Central memory CD8-positive, alpha-beta T cell (primary cell): ENCODE measurements at regions not wholly inside any gene's neighbourhood (a gene's known extent, or its start where the extent isn't known, plus 50 kb on each side); places are given as distances from the start of the nearest gene placed in this dataset.

Source experiments
- ATAC-seq: fragments of 150-1000 bp; cut with Tn5 transposase; replicated peaks from 2 replicates; pipeline ENCODE4 v1.10.0; 2022; ENCODE audit warnings: mild to moderate bottlenecking, moderate FRiP score, moderate number of reproducible peaks; ENCODE audit not compliant: poor library complexity, severe bottlenecking; ENCODE audit errors: extremely low read depth
- DNase-seq, 2 donors: peaks; one replicate each; pipeline ENCODE4 v3.0.0; 2021; ENCODE audit warnings: low spot score in 2 of 2
- H3K27ac Mint-ChIP-seq: one replicate; pipeline ENCODE4 v1.8.0; 2022; ENCODE audit warnings: low read depth, mild to moderate bottlenecking, moderate library complexity, mixed read lengths
- H3K27me3 Mint-ChIP-seq: one replicate; pipeline ENCODE4 v1.8.0; 2022; ENCODE audit warnings: mixed read lengths
- H3K36me3 Mint-ChIP-seq: one replicate; pipeline ENCODE4 v1.8.0; 2022; ENCODE audit warnings: mild to moderate bottlenecking, moderate library complexity, mixed read lengths; ENCODE audit not compliant: insufficient read depth
- H3K4me1 Mint-ChIP-seq: one replicate; pipeline ENCODE4 v1.8.0; 2022; ENCODE audit warnings: mixed read lengths
- H3K4me3 Mint-ChIP-seq: one replicate; pipeline ENCODE4 v1.8.0; 2022; ENCODE audit warnings: mild to moderate bottlenecking, moderate library complexity, mixed read lengths
- H3K9me3 Mint-ChIP-seq: one replicate; pipeline ENCODE4 v1.8.0; 2022; ENCODE audit warnings: mixed read lengths

DNA sequence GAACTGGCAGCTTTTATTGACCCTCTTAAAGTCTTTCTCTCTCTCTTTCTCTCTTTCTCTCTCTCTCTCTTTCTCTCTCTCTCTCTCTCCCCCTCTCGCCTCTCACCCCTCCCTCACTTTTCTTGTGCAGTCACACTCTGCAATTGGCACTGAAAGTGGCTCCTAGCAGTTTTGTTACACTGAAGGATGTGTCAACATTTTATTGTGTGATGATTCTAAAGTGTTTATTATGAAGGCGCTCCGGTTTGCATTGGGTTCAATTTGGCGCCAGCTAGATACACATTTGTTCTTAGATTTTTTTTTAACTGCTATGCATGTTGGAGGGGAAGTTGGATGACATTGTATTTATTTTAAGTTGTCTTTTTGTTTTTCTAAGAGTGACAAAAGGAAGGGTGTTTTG, 64.0 kb upstream of the CHRM3 start:
- DNase-seq (no peak), ATAC-seq (no peak)
- Mint-ChIP-seq H3K9me3 (peaks cover 6% of the 10 kb centered on the region), H3K27ac (no peak overlapping the region), H3K4me3 (no peak overlapping the region), H3K36me3 (no peaks in the 10 kb centered on the region), H3K27me3 (no peaks in the 10 kb centered on the region), H3K4me1 (no peaks in the 10 kb centered on the region)

GRCh38 chr1:239321877-239322276, 64.5 kb upstream of the CHRM3 start:
- H3K27ac Mint-ChIP-seq = no peak overlapping the region
- DNase-seq (no peak), ATAC-seq (no peak)
- H3K27me3 Mint-ChIP-seq = no peaks in the 10 kb centered on the region
- H3K4me3 Mint-ChIP-seq = no peak overlapping the region
- peaks cover 6% of the 10 kb centered on the region for H3K9me3 Mint-ChIP-seq
- H3K4me1 Mint-ChIP-seq = no peaks in the 10 kb centered on the region
- no peaks in the 10 kb centered on the region for H3K36me3 Mint-ChIP-seq

GRCh38 chr1:239317948-239318347, 68.4 kb upstream of the CHRM3 start:
- Mint-ChIP-seq H3K9me3 (peaks cover 6% of the 10 kb centered on the region), H3K36me3 (no peaks in the 10 kb centered on the region), H3K4me1 (no peaks in the 10 kb centered on the region), H3K27me3 (no peaks in the 10 kb centered on the region), H3K4me3 (no peak overlapping the region), H3K27ac (no peak overlapping the region)
- ATAC-seq = no peak
- no peak for DNase-seq

- Mint-ChIP-seq H3K9me3 (peaks cover 6% of the 10 kb centered on the region), H3K4me1 (no peaks in the 10 kb centered on the region), H3K36me3 (no peaks in the 10 kb centered on the region), H3K27ac (no peak overlapping the region), H3K27me3 (no peaks in the 10 kb centered on the region), H3K4me3 (no peak overlapping the region)
- DNase-seq = no peak
- no peak for ATAC-seq
Observed at GRCh38 chr1:239315631-239316217, 70.6 kb upstream of the CHRM3 start.

GRCh38 chr1:239311331-239311730, 75.0 kb upstream of the CHRM3 start:
- ATAC-seq (no peak), DNase-seq (no peak)
- no peaks in the 10 kb centered on the region for H3K36me3 Mint-ChIP-seq
- H3K27me3 Mint-ChIP-seq = no peaks in the 10 kb centered on the region
- no peak overlapping the region for H3K27ac Mint-ChIP-seq
- H3K4me3 Mint-ChIP-seq = no peak overlapping the region
- peaks cover 8% of the 10 kb centered on the region for H3K9me3 Mint-ChIP-seq
- no peaks in the 10 kb centered on the region for H3K4me1 Mint-ChIP-seq

DNA sequence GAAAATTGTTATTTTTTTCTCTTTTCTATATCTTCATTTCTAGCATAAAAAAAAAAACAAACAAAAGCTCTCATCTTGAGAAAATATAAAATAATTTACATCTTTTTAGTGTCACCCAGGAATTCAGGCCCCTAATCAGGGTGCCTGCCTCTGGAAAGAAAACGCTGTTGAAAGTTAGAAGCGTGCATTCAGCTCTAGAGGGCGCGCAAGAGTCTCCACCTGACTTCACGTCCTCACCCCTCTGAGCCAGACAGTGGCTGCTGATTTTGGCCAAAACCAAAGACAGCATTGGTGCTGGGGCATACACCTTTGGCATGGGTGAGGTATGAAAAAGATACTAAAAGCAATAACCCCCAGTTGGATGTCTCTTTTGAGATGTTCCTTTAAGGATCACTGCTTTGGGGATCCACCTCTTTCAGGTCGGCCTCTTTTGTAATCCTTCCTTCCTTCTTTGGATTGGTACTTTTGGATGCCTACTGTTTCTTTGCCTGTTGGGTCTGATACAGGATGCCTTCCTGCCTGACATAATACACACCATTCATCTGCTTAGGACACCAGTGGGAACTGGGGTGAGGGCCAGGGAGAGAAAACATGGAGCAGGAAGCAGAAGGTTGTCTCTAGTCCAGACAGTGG, 77.6 kb upstream of the CHRM3 start:
- Mint-ChIP-seq H3K27ac (no peak overlapping the region), H3K36me3 (no peaks in the 10 kb centered on the region), H3K27me3 (no peaks in the 10 kb centered on the region), H3K4me3 (no peak overlapping the region), H3K4me1 (no peaks in the 10 kb centered on the region), H3K9me3 (peaks cover 8% of the 10 kb centered on the region)
- no peak for ATAC-seq
- DNase-seq = no peak

GRCh38 chr1:239307886-239308285, 78.5 kb upstream of the CHRM3 start:
- Mint-ChIP-seq H3K4me3 (no peak overlapping the region), H3K27ac (no peak overlapping the region), H3K27me3 (no peaks in the 10 kb centered on the region), H3K36me3 (no peaks in the 10 kb centered on the region), H3K9me3 (peaks cover 8% of the 10 kb centered on the region), H3K4me1 (no peaks in the 10 kb centered on the region)
- ATAC-seq = no peak
- no peak for DNase-seq

GRCh38 chr1:239306426-239306825, 79.9 kb upstream of the CHRM3 start:
- DNase-seq (no peak), ATAC-seq (no peak)

DNA sequence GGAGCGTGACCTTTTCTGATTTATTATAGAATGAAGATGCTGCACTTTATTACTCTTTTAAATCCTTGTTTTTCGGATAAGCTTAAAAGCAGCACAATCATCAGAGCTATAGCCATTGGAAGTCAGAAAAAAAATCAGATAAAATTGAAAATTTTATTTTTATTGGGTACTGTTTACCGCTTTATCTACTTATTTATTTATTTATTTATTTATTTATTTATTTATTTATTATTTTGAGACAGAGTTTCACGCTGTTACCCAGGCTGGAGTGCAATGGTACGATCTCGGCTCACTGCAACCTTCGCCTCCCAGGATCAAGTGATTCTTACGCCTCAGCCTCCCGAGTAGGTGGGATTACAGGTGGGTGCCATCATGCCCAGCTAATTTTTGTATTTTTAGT, 83.1 kb upstream of the CHRM3 start:
- no peak overlapping the region for H3K4me3 Mint-ChIP-seq
- peaks cover 7% of the 10 kb centered on the region for H3K9me3 Mint-ChIP-seq
- H3K4me1 Mint-ChIP-seq = no peaks in the 10 kb centered on the region
- DNase-seq (no peak), ATAC-seq (no peak)
- H3K36me3 Mint-ChIP-seq = no peaks in the 10 kb centered on the region
- H3K27me3 Mint-ChIP-seq = no peaks in the 10 kb centered on the region
- H3K27ac Mint-ChIP-seq = no peak overlapping the region

More at GRCh38 chr1:239306426-239306825, 79.9 kb upstream of the CHRM3 start:
- H3K4me1 Mint-ChIP-seq = no peaks in the 10 kb centered on the region
- H3K27me3 Mint-ChIP-seq = no peaks in the 10 kb centered on the region
- no peak overlapping the region for H3K4me3 Mint-ChIP-seq
- H3K36me3 Mint-ChIP-seq = no peaks in the 10 kb centered on the region
- H3K27ac Mint-ChIP-seq = no peak overlapping the region
- H3K9me3 Mint-ChIP-seq = peaks cover 8% of the 10 kb centered on the region

DNA sequence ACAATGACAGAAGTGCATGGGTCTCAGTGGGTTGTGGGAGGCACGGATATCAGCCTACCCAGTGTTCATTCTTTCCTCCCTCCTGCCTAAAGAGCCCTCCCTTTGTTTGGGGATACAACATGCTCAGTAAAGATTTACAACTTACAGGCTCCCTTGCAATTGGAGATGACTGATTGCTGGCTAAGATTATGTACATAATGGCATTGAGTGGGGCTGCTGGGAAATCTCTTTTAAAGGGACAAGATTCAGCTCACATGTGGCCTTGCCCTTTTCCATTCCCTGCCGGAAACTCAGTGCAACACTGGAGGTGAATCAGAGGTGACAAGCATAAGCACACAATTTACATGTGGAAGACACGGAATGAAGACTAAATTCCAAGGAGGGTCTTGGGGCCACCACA, 83.7 kb upstream of the CHRM3 start:
- Mint-ChIP-seq H3K9me3 (peaks cover 7% of the 10 kb centered on the region), H3K27ac (no peak overlapping the region), H3K36me3 (no peaks in the 10 kb centered on the region)

GRCh38 chr1:239301251-239301650, 85.1 kb upstream of the CHRM3 start:
- DNase-seq (no peak), ATAC-seq (no peak)
- no peaks in the 10 kb centered on the region for H3K36me3 Mint-ChIP-seq
- H3K4me1 Mint-ChIP-seq = no peaks in the 10 kb centered on the region
- peaks cover 13% of the 10 kb centered on the region for H3K9me3 Mint-ChIP-seq
- H3K4me3 Mint-ChIP-seq = no peak overlapping the region
- no peaks in the 10 kb centered on the region for H3K27me3 Mint-ChIP-seq
- H3K27ac Mint-ChIP-seq = no peak overlapping the region

More for the DNA sequence above, 83.7 kb upstream of the CHRM3 start:
- H3K27me3 Mint-ChIP-seq = no peaks in the 10 kb centered on the region
- no peaks in the 10 kb centered on the region for H3K4me1 Mint-ChIP-seq
- DNase-seq (no peak), ATAC-seq (no peak)
- no peak overlapping the region for H3K4me3 Mint-ChIP-seq

GRCh38 chr1:239297910-239298309, 88.5 kb upstream of the CHRM3 start:
- H3K27ac Mint-ChIP-seq = no peak overlapping the region
- no peaks in the 10 kb centered on the region for H3K27me3 Mint-ChIP-seq
- H3K9me3 Mint-ChIP-seq = peaks cover 22% of the 10 kb centered on the region
- H3K4me3 Mint-ChIP-seq = no peak overlapping the region
- no peaks in the 10 kb centered on the region for H3K36me3 Mint-ChIP-seq
- no peak for DNase-seq
- no peaks in the 10 kb centered on the region for H3K4me1 Mint-ChIP-seq
- ATAC-seq = no peak

DNA sequence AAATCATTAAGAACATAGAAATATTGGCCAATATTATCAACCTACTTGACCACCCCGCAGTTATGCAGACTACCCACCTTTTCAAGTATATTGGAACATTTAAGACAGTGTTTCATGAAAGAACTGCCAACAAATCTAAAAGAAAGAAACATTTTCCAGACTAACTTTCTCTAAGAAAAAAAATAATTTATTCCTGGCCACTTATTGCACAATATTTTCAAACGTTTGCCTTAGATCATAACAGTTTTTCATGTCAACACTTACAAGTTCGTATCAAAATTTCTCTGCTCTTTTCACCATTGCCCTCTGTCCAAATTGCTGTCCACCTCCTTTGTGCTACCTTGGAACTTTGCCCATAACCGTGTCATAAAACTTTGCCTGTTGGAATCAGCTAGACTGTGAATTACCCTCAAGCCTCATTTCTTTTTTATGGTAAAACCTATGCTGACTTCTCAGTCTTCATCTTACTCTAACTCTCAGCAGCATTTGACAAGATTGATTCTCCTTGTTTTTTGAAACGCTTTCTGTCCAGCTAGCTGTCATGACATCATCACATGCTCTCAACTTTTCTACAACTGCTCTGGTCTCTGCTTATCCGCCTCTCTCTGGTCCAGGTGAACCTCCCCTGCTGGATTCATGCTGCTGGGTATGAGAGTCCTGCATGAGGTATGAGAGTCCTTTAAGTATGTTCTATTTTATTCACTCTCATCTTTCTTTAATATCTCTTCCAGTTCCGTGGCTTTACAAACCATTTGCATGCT, 92.8 kb upstream of the CHRM3 start:
- DNase-seq = no peak
- no peaks in the 10 kb centered on the region for H3K27me3 Mint-ChIP-seq
- no peak overlapping the region for H3K27ac Mint-ChIP-seq
- no peak for ATAC-seq
- no peaks in the 10 kb centered on the region for H3K4me1 Mint-ChIP-seq
- H3K36me3 Mint-ChIP-seq = no peaks in the 10 kb centered on the region
- H3K9me3 Mint-ChIP-seq = peaks cover 18% of the 10 kb centered on the region
- no peak overlapping the region for H3K4me3 Mint-ChIP-seq
